H7 (cell line): ENCODE measurements at regions not wholly inside any gene's neighbourhood (a gene's known extent, or its start where the extent isn't known, plus 50 kb on each side); places are given as distances from the start of the nearest gene placed in this dataset.
A peak's percentile ranks its signal among the peaks of the same experiment; 100 is the strongest.

Experiments
- DNase-seq: peaks from one replicate; pipeline ENCODE4 v3.0.0; 2012
- H3K27me3 ChIP-seq: 2 replicates; pipeline ENCODE4 v1.6.0; 2011; ENCODE audit warnings: mild to moderate bottlenecking, low read length; ENCODE audit not compliant: control insufficient read depth, insufficient read depth
- H3K36me3 ChIP-seq: replicated peaks from 2 replicates; pipeline ENCODE4 v1.5.1; 2011; ENCODE audit warnings: low read length; ENCODE audit not compliant: control insufficient read depth, insufficient read depth
- H3K4me3 ChIP-seq: 2 replicates; pipeline ENCODE4 v1.5.1; 2011; ENCODE audit warnings: low read depth, mild to moderate bottlenecking, control low read depth, low read length, moderate library complexity; ENCODE audit not compliant: insufficient read depth

GRCh38 chr6:104349191-104349590 is 510.5 kb downstream of the HACE1 start:
- Histone ChIP-seq H3K27me3 (no peaks in the 10 kb centered on the region), H3K4me3 (no peak overlapping the region), H3K36me3 (no peaks in the 10 kb centered on the region)
- DNase-seq = no peak

- no peak overlapping the region for H3K4me3 ChIP-seq
- DNase-seq = no peak
- H3K36me3 ChIP-seq = no peaks in the 10 kb centered on the region
- H3K27me3 ChIP-seq = no peaks in the 10 kb centered on the region
Observed at GRCh38 chr6:104344223-104344622, 515.5 kb downstream of the HACE1 start.

GRCh38 chr6:104332364-104332763 is 527.4 kb downstream of the HACE1 start:
- H3K4me3 ChIP-seq = no peak overlapping the region
- H3K36me3 ChIP-seq = no peaks in the 10 kb centered on the region
- DNase-seq = no peak
- H3K27me3 ChIP-seq = no peaks in the 10 kb centered on the region

- peak; percentile 16 for DNase-seq
- Histone ChIP-seq H3K27me3 (no peaks in the 10 kb centered on the region), H3K4me3 (no peak overlapping the region), H3K36me3 (no peaks in the 10 kb centered on the region)
Observed at GRCh38 chr6:104326173-104327001, 533.3 kb downstream of the HACE1 start.

- Histone ChIP-seq H3K4me3 (no peak overlapping the region), H3K27me3 (no peaks in the 10 kb centered on the region), H3K36me3 (no peaks in the 10 kb centered on the region)
- peak; percentile 35 for DNase-seq
Observed at GRCh38 chr6:104325341-104326172, 534.2 kb downstream of the HACE1 start.

GRCh38 chr6:104324301-104324700 is 535.4 kb downstream of the HACE1 start:
- Histone ChIP-seq H3K27me3 (no peaks in the 10 kb centered on the region), H3K4me3 (no peak overlapping the region), H3K36me3 (no peaks in the 10 kb centered on the region)
- DNase-seq = no peak

GRCh38 chr6:104322841-104323240 is 536.9 kb downstream of the HACE1 start:
- no peaks in the 10 kb centered on the region for H3K27me3 ChIP-seq
- no peak for DNase-seq
- H3K4me3 ChIP-seq = no peak overlapping the region
- no peaks in the 10 kb centered on the region for H3K36me3 ChIP-seq

GRCh38 chr6:104321301-104321700 is 538.4 kb downstream of the HACE1 start:
- no peak overlapping the region for H3K4me3 ChIP-seq
- H3K36me3 ChIP-seq = no peaks in the 10 kb centered on the region
- H3K27me3 ChIP-seq = no peaks in the 10 kb centered on the region
- no peak for DNase-seq

GRCh38 chr6:104320896-104321295 is 538.8 kb downstream of the HACE1 start:
- H3K36me3 ChIP-seq = no peaks in the 10 kb centered on the region
- no peaks in the 10 kb centered on the region for H3K27me3 ChIP-seq
- no peak for DNase-seq
- no peak overlapping the region for H3K4me3 ChIP-seq

- Histone ChIP-seq H3K27me3 (no peaks in the 10 kb centered on the region), H3K4me3 (no peak overlapping the region), H3K36me3 (no peaks in the 10 kb centered on the region)
- DNase-seq = no peak
Observed at GRCh38 chr6:104312851-104313250, 546.9 kb downstream of the HACE1 start.

GRCh38 chr6:104306211-104306610 is 553.5 kb downstream of the HACE1 start:
- Histone ChIP-seq H3K4me3 (no peak overlapping the region), H3K36me3 (no peaks in the 10 kb centered on the region), H3K27me3 (no peaks in the 10 kb centered on the region)
- DNase-seq = no peak

GRCh38 chr6:104305206-104305605 is 554.5 kb downstream of the HACE1 start:
- Histone ChIP-seq H3K4me3 (no peak overlapping the region), H3K27me3 (no peaks in the 10 kb centered on the region), H3K36me3 (no peaks in the 10 kb centered on the region)
- DNase-seq = no peak

GRCh38 chr6:104301951-104302350 is 557.8 kb downstream of the HACE1 start:
- no peak for DNase-seq
- H3K4me3 ChIP-seq = no peak overlapping the region
- H3K27me3 ChIP-seq = no peaks in the 10 kb centered on the region
- no peaks in the 10 kb centered on the region for H3K36me3 ChIP-seq

GRCh38 chr6:104286641-104287040 is 573.1 kb downstream of the HACE1 start:
- Histone ChIP-seq H3K27me3 (no peaks in the 10 kb centered on the region), H3K36me3 (no peaks in the 10 kb centered on the region), H3K4me3 (no peak overlapping the region)
- DNase-seq = no peak

- no peak for DNase-seq
- Histone ChIP-seq H3K27me3 (no peaks in the 10 kb centered on the region), H3K4me3 (no peak overlapping the region), H3K36me3 (no peaks in the 10 kb centered on the region)
Observed at GRCh38 chr6:104284872-104285271, 574.8 kb downstream of the HACE1 start.
